H1 (cell line): ENCODE measurements at regions not wholly inside any gene's neighbourhood (a gene's known extent, or its start where the extent isn't known, plus 50 kb on each side); places are given as distances from the start of the nearest gene placed in this dataset.

ENCODE experiments used
- CTCF ChIA-PET: fragments of 300-600 bp; sonication (Branson Sonifier 250); formaldehyde crosslinking; loops from one replicate; lab custom pipeline; 2021; ENCODE audit not compliant: partially characterized antibody; lab: Charles Lee
- POLR2A ChIA-PET: fragments of 300-600 bp; sonication (Branson Sonifier 250); formaldehyde crosslinking; loops from one replicate; lab custom pipeline; 2021; ENCODE audit warnings: inconsistent platforms; ENCODE audit not compliant: partially characterized antibody; lab: Charles Lee
- DNase-seq, 2 experiments: peaks; one replicate each; pipeline versions ENCODE4 v3.0.0 to v3.0.0-alpha.2; 2010 to 2022; ENCODE audit warnings: low spot score in 2 of 2, low read depth in 1 of 2, mixed read lengths in 1 of 2
- FAIRE-seq: peaks from 2 replicates; lab custom pipeline; 2011; peaks lifted over from hg19 to GRCh38; lab: Jason Lieb, UNC
- H2AFZ ChIP-seq: 2 replicates; pipeline ENCODE4 v1.8.1; 2012; ENCODE audit warnings: low read length, inconsistent platforms
- H2AK5ac ChIP-seq: 2 replicates; pipeline ENCODE4 v1.6.1; 2013; ENCODE audit warnings: low read depth, low read length
- H2BK120ac ChIP-seq: replicated peaks from 2 replicates; pipeline ENCODE3; 2013; ENCODE audit warnings: low read depth, low read length, inconsistent platforms
- H2BK12ac ChIP-seq: 2 replicates; pipeline ENCODE4 v1.6.1; 2013; ENCODE audit warnings: low read depth, low read length
- H2BK15ac ChIP-seq: 2 replicates; pipeline ENCODE4 v1.6.1; 2013; ENCODE audit warnings: low read length
- H2BK20ac ChIP-seq: 2 replicates; pipeline ENCODE4 v1.6.1; 2013; ENCODE audit warnings: low read length
- H2BK5ac ChIP-seq: 2 replicates; pipeline ENCODE4 v1.6.1; 2013; ENCODE audit warnings: low read depth, low read length
- H3K14ac ChIP-seq: 2 replicates; pipeline ENCODE4 v1.6.1; 2013; ENCODE audit warnings: inconsistent platforms; ENCODE audit not compliant: insufficient read length
- H3K18ac ChIP-seq: 2 replicates; pipeline ENCODE4 v1.6.1; 2013; ENCODE audit warnings: low read length; ENCODE audit errors: extremely low read depth
- H3K23ac ChIP-seq: 2 replicates; pipeline ENCODE4 v1.6.1; 2013; ENCODE audit warnings: inconsistent platforms; ENCODE audit not compliant: insufficient read length
- H3K23me2 ChIP-seq: 2 replicates; pipeline ENCODE4 v1.6.1; 2013; ENCODE audit warnings: low read depth, low read length
- H3K27ac ChIP-seq: 2 replicates; pipeline ENCODE4 v1.6.1; 2011; ENCODE audit warnings: low read depth, low read length, inconsistent platforms
- H3K27me3 ChIP-seq, 4 experiments: replicated peaks in 1 of 4; 1 replicate in 1 of 4; 2 replicates in 3 of 4; pipeline versions ENCODE4 v1.6.1 to v1.8.1; 2011 to 2013; ENCODE audit warnings: low read length in 3 of 4, mild to moderate bottlenecking in 3 of 4, inconsistent platforms in 2 of 4, mixed read lengths in 2 of 4, moderate library complexity in 1 of 4; ENCODE audit not compliant: control insufficient read depth in 3 of 4, insufficient read depth in 3 of 4; ENCODE audit errors: extremely low read depth in 1 of 4
- H3K36me3 ChIP-seq, 4 experiments: 2 replicates each; pipeline versions ENCODE4 v1.6.1 to v1.8.1; 2011 to 2013; ENCODE audit warnings: mild to moderate bottlenecking in 4 of 4, low read length in 3 of 4, moderate library complexity in 2 of 4, control low read depth in 1 of 4, inconsistent platforms in 1 of 4; ENCODE audit not compliant: insufficient read depth in 4 of 4, control insufficient read depth in 2 of 4
- H3K4ac ChIP-seq: replicated peaks from 2 replicates; pipeline ENCODE3; 2013; ENCODE audit warnings: low read length, low read depth, mixed read lengths, inconsistent platforms; ENCODE audit not compliant: insufficient read length
- H3K4me1 ChIP-seq, 4 experiments: replicated peaks in 1 of 4; 1 replicate in 1 of 4; 2 replicates in 3 of 4; pipeline versions ENCODE4 v1.6.1 to v1.8.1; 2011 to 2013; ENCODE audit warnings: low read length in 3 of 4, inconsistent platforms in 2 of 4, mixed read lengths in 1 of 4; ENCODE audit not compliant: insufficient read depth in 4 of 4, control insufficient read depth in 3 of 4
- H3K4me2 ChIP-seq, 2 experiments: 2 replicates each; pipeline versions ENCODE4 v1.6.1 to v1.8.1; 2011 to 2013; ENCODE audit warnings: low read depth in 2 of 2, low read length in 2 of 2, control low read depth in 1 of 2, inconsistent platforms in 1 of 2, mild to moderate bottlenecking in 1 of 2; ENCODE audit not compliant: insufficient read depth in 1 of 2
- H3K4me3 ChIP-seq, 4 experiments: fragments of 200-600, 300-600 bp in 1 of 4; sonication (generic), shearing (Covaris generic), sonication (Bioruptor Twin) in 1 of 4; 2 replicates each; pipeline versions ENCODE4 v1.5.1 to v1.8.1; 2011 to 2016; ENCODE audit warnings: low read length in 4 of 4, low read depth in 3 of 4, control low read depth in 2 of 4, inconsistent platforms in 2 of 4, mild to moderate bottlenecking in 2 of 4, mixed read lengths in 1 of 4, moderate library complexity in 1 of 4; ENCODE audit not compliant: insufficient read depth in 2 of 4; ENCODE audit errors: extremely low read depth in 1 of 4
- H3K56ac ChIP-seq: replicated peaks from 2 replicates; pipeline ENCODE3; 2013; ENCODE audit warnings: low read depth, mild to moderate bottlenecking, mixed read lengths, low read length, inconsistent platforms; ENCODE audit not compliant: insufficient read length
- H3K79me1 ChIP-seq: 2 replicates; pipeline ENCODE4 v1.6.1; 2013; ENCODE audit warnings: low read depth, low read length, control low read depth
- H3K79me2 ChIP-seq, 2 experiments: 2 replicates each; pipeline versions ENCODE4 v1.6.1 to v1.8.1; 2012 to 2013; ENCODE audit warnings: low read length in 2 of 2, mild to moderate bottlenecking in 2 of 2, inconsistent platforms in 1 of 2; ENCODE audit not compliant: insufficient read depth in 2 of 2, control insufficient read depth in 1 of 2
- H3K9ac ChIP-seq, 4 experiments: replicated peaks in 1 of 4; 1 replicate in 1 of 4; 2 replicates in 3 of 4; pipeline versions ENCODE4 v1.6.1 to v1.8.1; 2011 to 2013; ENCODE audit warnings: low read depth in 3 of 4, low read length in 3 of 4, control low read depth in 2 of 4, mild to moderate bottlenecking in 2 of 4, moderate library complexity in 2 of 4, inconsistent platforms in 1 of 4; ENCODE audit errors: extremely low read depth in 1 of 4
- H3K9me3 ChIP-seq, 2 experiments: 2 replicates each; pipeline versions ENCODE4 v1.6.1 to v1.8.1; 2012 to 2013; ENCODE audit warnings: mild to moderate bottlenecking in 2 of 2, moderate library complexity in 2 of 2, control low read depth in 1 of 2, inconsistent platforms in 1 of 2, low read depth in 1 of 2, low read length in 1 of 2, mixed read lengths in 1 of 2; ENCODE audit not compliant: insufficient read depth in 2 of 2
- H4K20me1 ChIP-seq, 2 experiments: replicated peaks in 1 of 2; 2 replicates each; pipeline versions ENCODE3 to v1.8.1; 2011 to 2013; ENCODE audit warnings: inconsistent platforms in 2 of 2, low read length in 2 of 2, mild to moderate bottlenecking in 1 of 2; ENCODE audit not compliant: insufficient read depth in 2 of 2, control insufficient read depth in 1 of 2
- H4K5ac ChIP-seq: 2 replicates; pipeline ENCODE4 v1.6.1; 2013; ENCODE audit warnings: low read length, low read depth, mixed read lengths, inconsistent platforms; ENCODE audit not compliant: insufficient read length
- H4K8ac ChIP-seq: 2 replicates; pipeline ENCODE4 v1.8.0; 2013; ENCODE audit warnings: mild to moderate bottlenecking, moderate library complexity, low read length, inconsistent platforms; ENCODE audit not compliant: insufficient read depth; ENCODE audit errors: extremely low read depth
- H4K91ac ChIP-seq: replicated peaks from 2 replicates; pipeline ENCODE3; 2013; ENCODE audit warnings: low read length, mixed read lengths, inconsistent platforms; ENCODE audit not compliant: insufficient read length
- GABPA ChIP-seq: IDR thresholded peaks from 2 replicates; pipeline ENCODE4 v1.6.1; 2011; ENCODE audit warnings: mild to moderate bottlenecking, low read length, moderate library complexity, borderline replicate concordance; ENCODE audit not compliant: insufficient read depth
- POLR2AphosphoS5 ChIP-seq: IDR thresholded peaks from 2 replicates; pipeline ENCODE4 v1.6.1; 2011; ENCODE audit warnings: low read depth, low read length
- RNF2 ChIP-seq: fragments of 200-900, 300-1000 bp; sonication (generic); IDR thresholded peaks from 2 replicates; pipeline ENCODE4 v1.7.1; 2016; ENCODE audit warnings: borderline replicate concordance, low read depth, mild to moderate bottlenecking, antibody characterized with exemption, low read length; ENCODE audit not compliant: poor library complexity, severe bottlenecking; ENCODE audit errors: missing control alignments
- SIN3A ChIP-seq, 2 experiments: IDR thresholded peaks in 1 of 2; conservative IDR thresholded peaks in 1 of 2; 2 replicates each; pipeline ENCODE4 v1.6.1; 2011 to 2012; ENCODE audit warnings: low read length in 2 of 2, improper control_type of control experiment in 1 of 2, low read depth in 1 of 2, mild to moderate bottlenecking in 1 of 2
- TCF12 ChIP-seq: IDR thresholded peaks from 2 replicates; pipeline ENCODE4 v1.6.1; 2011; ENCODE audit warnings: low read depth, mild to moderate bottlenecking, low read length
- WGBS, 2 experiments: shearing (Covaris generic) in 1 of 2; methylation state at CpG; one replicate each; pipeline versions ENCODE4 v1.1.6 to v1.1.7; 2013 to 2015; ENCODE audit warnings: low lambda C conversion rate in 2 of 2, mixed read lengths in 2 of 2, inconsistent platforms in 1 of 2, low coverage in 1 of 2, missing lambda C conversion rate in 1 of 2; ENCODE audit not compliant: insufficient replicate concordance in 2 of 2, insufficient coverage in 1 of 2, insufficient read length in 1 of 2; ENCODE audit errors: extremely low coverage in 1 of 2, missing lambda C conversion rate in 1 of 2; 5-methylcytosine and 5-hydroxymethylcytosine counted together
- TF ChIP-seq, protein P1 (sequence below): IDR thresholded peaks from 2 replicates; pipeline ENCODE4 v1.6.1; 2012; ENCODE audit warnings: inconsistent platforms
- TF ChIP-seq, protein P2 (sequence below), 3 experiments: IDR thresholded peaks; 1 replicate in 2 of 3; 2 replicates in 1 of 3; pipeline versions ENCODE4 v1.5.1 to v1.6.1; 2011; ENCODE audit warnings: low read length in 3 of 3, mild to moderate bottlenecking in 3 of 3, inconsistent platforms in 2 of 3, low read depth in 1 of 3, moderate library complexity in 1 of 3; ENCODE audit not compliant: insufficient read depth in 1 of 3; ENCODE audit errors: control extremely low read depth in 1 of 3

DNA sequence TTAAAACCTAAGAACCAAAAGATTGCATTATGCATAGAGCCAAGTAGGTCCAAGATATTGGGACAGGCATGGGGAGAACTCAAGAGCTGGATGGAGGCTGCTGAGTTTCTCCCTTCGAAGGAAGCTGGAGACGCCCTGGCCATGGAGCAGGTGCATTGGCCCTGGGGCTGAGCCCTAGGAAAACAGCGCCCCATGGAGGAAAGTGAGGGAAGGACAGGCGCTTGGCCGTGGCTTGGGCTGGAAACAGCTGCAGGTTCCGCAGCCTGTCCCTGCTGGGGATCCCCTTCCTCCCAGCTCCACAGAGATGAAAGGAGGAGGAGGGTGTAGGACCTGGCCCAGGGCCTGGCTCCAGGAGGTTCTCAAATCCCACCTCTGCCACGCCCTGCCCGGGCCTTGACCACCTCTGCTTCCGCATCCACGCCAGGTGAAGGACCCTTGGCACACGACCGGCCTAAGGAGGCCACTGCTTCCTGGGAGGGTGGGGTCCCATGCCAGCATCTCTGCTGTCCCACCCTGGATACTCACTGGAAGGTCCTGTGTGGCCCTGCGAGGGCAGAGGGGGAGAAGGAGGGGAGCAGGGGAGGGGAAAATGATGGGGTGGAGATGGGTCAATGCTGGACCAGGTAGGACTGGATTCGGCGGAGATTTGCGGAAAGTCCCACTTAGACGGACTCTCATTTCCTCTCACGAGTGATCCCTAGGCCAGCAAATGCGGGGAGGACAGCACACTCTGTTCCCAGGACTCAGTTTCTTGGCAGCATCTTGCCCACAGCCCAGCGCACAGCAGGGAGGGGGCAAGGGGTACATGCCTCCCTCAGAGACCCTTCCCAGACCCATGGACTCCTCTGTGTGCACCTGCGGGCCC is 258.6 kb upstream of the TCERG1L start:
- H3K4ac ChIP-seq: no peak overlapping the region
- no peak overlapping the region for H3K27ac ChIP-seq
- peak overlapping the region; percentile 48; the same call in 1 of the 2 replicates for H4K8ac ChIP-seq
- H2BK12ac ChIP-seq: no peak overlapping the region
- H2AFZ ChIP-seq: no peak overlapping the region
- H3K56ac ChIP-seq: no peak overlapping the region
- H2BK15ac ChIP-seq: no peak overlapping the region
- no peak overlapping the region for H3K9ac ChIP-seq
- H3K4me1 ChIP-seq: no peaks in the 10 kb centered on the region; a peak in 1 of 7 replicates
- H3K79me2 ChIP-seq: no peaks in the 10 kb centered on the region
- H2AK5ac ChIP-seq: no peak overlapping the region; the same call in 1 of the 2 replicates
- H3K18ac ChIP-seq: no peak overlapping the region
- no peak overlapping the region for H2BK5ac ChIP-seq
- peaks cover 0 to 4% of the 10 kb centered on the region in 2 experiments; a peak in 1 of 4 replicates for H3K9me3 ChIP-seq
- no peaks in the 10 kb centered on the region for H3K27me3 ChIP-seq
- ChIA-PET POLR2A (interaction anchor here (1.4 kb wide), 1 partner anchor 111 kb away, joined by 3 read pairs; no protein-coding TSS in a partner anchor), CTCF (interaction anchor here (0.6 to 3.2 kb wide), 44 partner anchors 10 to 1456 kb away, joined by 3 to 19 read pairs (median 4); no protein-coding TSS in a partner anchor)
- H3K23ac ChIP-seq: no peak overlapping the region
- no peak overlapping the region for H3K4me3 ChIP-seq
- no peaks in the 10 kb centered on the region for H4K20me1 ChIP-seq
- no peaks in the 10 kb centered on the region for H3K36me3 ChIP-seq
- no peak overlapping the region for H2BK120ac ChIP-seq
- H3K23me2 ChIP-seq: no peaks in the 10 kb centered on the region
- no peak overlapping the region for H4K91ac ChIP-seq
- no peak overlapping the region for H3K14ac ChIP-seq
- FAIRE-seq: peak; percentile 36
- no peak overlapping the region for H2BK20ac ChIP-seq
- H4K5ac ChIP-seq: no peak overlapping the region
- H3K4me2 ChIP-seq: no peak overlapping the region
- 69% methylated on average over 18 of the region's 21 CpGs; no CpG with 5 or more reads in 1 of the 2 experiments for WGBS, 2 experiments
- H3K79me1 ChIP-seq: no peaks in the 10 kb centered on the region
- peak; percentile 31 to 94 for DNase-seq
- TF ChIP-seq, protein P1, sequence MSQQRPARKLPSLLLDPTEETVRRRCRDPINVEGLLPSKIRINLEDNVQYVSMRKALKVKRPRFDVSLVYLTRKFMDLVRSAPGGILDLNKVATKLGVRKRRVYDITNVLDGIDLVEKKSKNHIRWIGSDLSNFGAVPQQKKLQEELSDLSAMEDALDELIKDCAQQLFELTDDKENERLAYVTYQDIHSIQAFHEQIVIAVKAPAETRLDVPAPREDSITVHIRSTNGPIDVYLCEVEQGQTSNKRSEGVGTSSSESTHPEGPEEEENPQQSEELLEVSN: 0 out of 2 replicates have a peak, but pooled peaks have one; percentile 36
- TF ChIP-seq, protein P2, sequence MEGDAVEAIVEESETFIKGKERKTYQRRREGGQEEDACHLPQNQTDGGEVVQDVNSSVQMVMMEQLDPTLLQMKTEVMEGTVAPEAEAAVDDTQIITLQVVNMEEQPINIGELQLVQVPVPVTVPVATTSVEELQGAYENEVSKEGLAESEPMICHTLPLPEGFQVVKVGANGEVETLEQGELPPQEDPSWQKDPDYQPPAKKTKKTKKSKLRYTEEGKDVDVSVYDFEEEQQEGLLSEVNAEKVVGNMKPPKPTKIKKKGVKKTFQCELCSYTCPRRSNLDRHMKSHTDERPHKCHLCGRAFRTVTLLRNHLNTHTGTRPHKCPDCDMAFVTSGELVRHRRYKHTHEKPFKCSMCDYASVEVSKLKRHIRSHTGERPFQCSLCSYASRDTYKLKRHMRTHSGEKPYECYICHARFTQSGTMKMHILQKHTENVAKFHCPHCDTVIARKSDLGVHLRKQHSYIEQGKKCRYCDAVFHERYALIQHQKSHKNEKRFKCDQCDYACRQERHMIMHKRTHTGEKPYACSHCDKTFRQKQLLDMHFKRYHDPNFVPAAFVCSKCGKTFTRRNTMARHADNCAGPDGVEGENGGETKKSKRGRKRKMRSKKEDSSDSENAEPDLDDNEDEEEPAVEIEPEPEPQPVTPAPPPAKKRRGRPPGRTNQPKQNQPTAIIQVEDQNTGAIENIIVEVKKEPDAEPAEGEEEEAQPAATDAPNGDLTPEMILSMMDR (IDR thresholded peaks at IDR 0.05; ENCODE audit: control extremely low read depth in 1 of 3, insufficient read depth in 1 of 3, low read depth in 1 of 3, low read length in 3 of 3): peak; percentile 87 to 97 (median 93)
- TF ChIP-seq POLR2AphosphoS5: no peak
- TF ChIP-seq GABPA: peak; percentile 59; the same call in 1 of the 2 replicates
- TF ChIP-seq RNF2: no peak
- peak in 1 of 2 experiments; percentile 57; a peak in 1 of 4 replicates for TF ChIP-seq SIN3A (conservative IDR thresholded peaks at IDR 0.05 in 1 of 2, IDR thresholded peaks at IDR 0.05 in 1 of 2; ENCODE audit: low read depth in 1 of 2, low read length in 2 of 2)
- 0 out of 2 replicates have a peak, but pooled peaks have one; percentile 37 for TF ChIP-seq TCF12
